ENCODE measurements at regions not wholly inside any gene's neighbourhood (a gene's known extent, or its start where the extent isn't known, plus 50 kb on each side); places are given as distances from the start of the nearest gene placed in this dataset.

GRCh38 chr2:37590119-37590571 lies 81.3 kb downstream of the CDC42EP3 start:
- no peak for DNase-seq (ENCODE audit: low read depth in 3 of 3)

Data from stimulated activated CD4-positive, alpha-beta T cell treated with anti-CD3 and anti-CD28 coated beads, TNF-alpha, amount 100 ng/mL, for 4 hours (primary cell).